OCI-LY7 (cell line): ENCODE measurements at regions not wholly inside any gene's neighbourhood (a gene's known extent, or its start where the extent isn't known, plus 50 kb on each side); places are given as distances from the start of the nearest gene placed in this dataset.

ENCODE experiments used
- CTCF ChIP-seq: fragments of 200-600 bp; sonication (generic); conservative IDR thresholded peaks from 2 replicates; pipeline ENCODE4 v1.5.1; 2014; ENCODE audit warnings: mild to moderate bottlenecking, antibody characterized with exemption, low read length, moderate library complexity, mixed read lengths
- EZH2phosphoT487 ChIP-seq: fragments of 200-600 bp; sonication (generic); IDR thresholded peaks from 2 replicates; pipeline ENCODE4 v1.6.1; 2018; ENCODE audit warnings: low read depth, borderline replicate concordance, mild to moderate bottlenecking, mixed run types, antibody characterized with exemption, low read length, moderate library complexity, mixed read lengths

- TF ChIP-seq CTCF: no peak
- TF ChIP-seq EZH2phosphoT487: no peak
Measured at GRCh38 chr1:58183286-58183685, 363.2 kb downstream of the OMA1 start.
